Pancreas (tissue), 10 donors: ENCODE measurements at regions not wholly inside any gene's neighbourhood (a gene's known extent, or its start where the extent isn't known, plus 50 kb on each side); places are given as distances from the start of the nearest gene placed in this dataset.

ENCODE experiments used
- ATAC-seq, 4 donors: fragments of 200-7000 bp; cut with Tn5 transposase; one replicate each; pipeline versions ENCODE4 v1.8.0 to v1.9.1; 2020; ENCODE audit warnings: mild to moderate bottlenecking in 4 of 4, moderate library complexity in 4 of 4
- DNase-seq, 6 donors: peaks; one replicate each; pipeline ENCODE4 v3.0.0-alpha.2; 2020
- FAIRE-seq: peaks from 2 replicates; lab custom pipeline; 2012; peaks lifted over from hg19 to GRCh38; lab: Jason Lieb, UNC
- H3K27ac ChIP-seq, 4 donors: fragments of 200-600 bp; sonication (generic); 1 replicate in 3 of 4; 2 replicates in 1 of 4; pipeline versions ENCODE4 v1.5.0 to v1.8.0; 2020
- H3K27me3 ChIP-seq, 4 donors: fragments of 200-600 bp; one replicate each; pipeline ENCODE4 v1.8.0; 2021
- H3K36me3 ChIP-seq, 3 donors: fragments of 200-600 bp; sonication (generic) in 1 of 3; one replicate each; pipeline versions ENCODE4 v1.5.0 to v1.8.0; 2020 to 2021
- H3K4me1 ChIP-seq, 3 donors: fragments of 200-600 bp; one replicate each; pipeline ENCODE4 v1.8.0; 2021
- H3K4me3 ChIP-seq, 4 donors: fragments of 200-600 bp; sonication (generic) in 2 of 4; one replicate each; pipeline versions ENCODE4 v1.5.0 to v1.8.0; 2020 to 2021
- H3K9me3 ChIP-seq, 4 donors: fragments of 200-600 bp; one replicate each; pipeline ENCODE4 v1.8.0; 2021
- CTCF ChIP-seq, 4 donors: fragments of 200-600 bp; sonication (generic) in 3 of 4; IDR thresholded peaks; one replicate each; pipeline versions ENCODE4 v1.5.0 to v1.8.0; 2021; ENCODE audit warnings: antibody characterized with exemption in 4 of 4
- WGBS, 2 donors: extraction: QIAGEN DNeasy Blood & Tissue Kit; methylation state at CpG; one replicate each; pipeline ENCODE4 v1.1.7; 2013; 5-methylcytosine and 5-hydroxymethylcytosine counted together
- intact Hi-C, 3 donors: fragments of 100-400 bp; cut with DNase I; formaldehyde crosslinking; loops; one replicate each; pipeline versions ENCODE4 v1.11.1 to v1.14.2; 2022
- donor health status: healthy with polysubstance abuse.
- donor health status: DM: no; HTN: no; CAD: no; lungs with moderate emphysema.
- donor health status: DM: no; HTN: no; CAD: no.
- donor health status: control.
- donor health status: control.
- donor health status: Bipolar disorder and iron deficiency.
- donor health status: DM: yes; HTN: yes; CAD: no.
- donor health status: DM: no; HTN: no; CAD: no.
- donor health status: DM: no; HTN: no; CAD: no.
- donor health status: DM: yes; HTN: yes; CAD: no.

- TF ChIP-seq CTCF (IDR thresholded peaks at IDR 0.05), result no peak
- Histone ChIP-seq H3K27me3 (no peaks in the 10 kb centered on the region), H3K4me1 (peaks cover 0 to 4% (median 0%) of the 10 kb centered on the region in 3 donors), H3K9me3 (no peaks in the 10 kb centered on the region), H3K36me3 (no peaks in the 10 kb centered on the region), H3K27ac (no peak overlapping the region), H3K4me3 (no peak overlapping the region)
- no peak for ATAC-seq
- no peak for FAIRE-seq
- intact Hi-C loops, result no loop called here
- WGBS, 2 donors, result 74 to 78% methylated on average over 7 of the region's 7 CpGs
- DNase-seq, result no peak
Measured at GRCh38 chr12:126506426-126507182, 1441.4 kb downstream of the AACS start.

- Histone ChIP-seq H3K9me3 (no peaks in the 10 kb centered on the region), H3K27ac (no peak overlapping the region), H3K27me3 (no peaks in the 10 kb centered on the region), H3K4me3 (no peak overlapping the region), H3K4me1 (peaks cover 0 to 4% (median 0%) of the 10 kb centered on the region in 3 donors), H3K36me3 (no peaks in the 10 kb centered on the region)
- ATAC-seq (no peak), DNase-seq (no peak), FAIRE-seq (no peak)
- 73 to 80% methylated on average over 2 of the region's 2 CpGs for WGBS, 2 donors
- intact Hi-C loops, result no loop called here
- TF ChIP-seq CTCF (IDR thresholded peaks at IDR 0.05), result no peak
Measured at GRCh38 chr12:126507231-126507630, 1442.0 kb downstream of the AACS start.

GRCh38 chr12:126509572-126509971, 1444.3 kb downstream of the AACS start:
- WGBS, 2 donors, result 34 to 36% methylated on average over 4 of the region's 4 CpGs

GRCh38 chr12:126510630-126511029, 1445.4 kb downstream of the AACS start:
- Histone ChIP-seq H3K4me3 (no peak overlapping the region), H3K36me3 (no peaks in the 10 kb centered on the region), H3K27ac (no peak overlapping the region), H3K27me3 (no peaks in the 10 kb centered on the region), H3K4me1 (peaks cover 0 to 4% (median 0%) of the 10 kb centered on the region in 3 donors), H3K9me3 (no peaks in the 10 kb centered on the region)
- WGBS, 2 donors, result 85 to 90% methylated on average over 5 of the region's 5 CpGs
- intact Hi-C loops, result no loop called here
- TF ChIP-seq CTCF (IDR thresholded peaks at IDR 0.05), result no peak
- FAIRE-seq, result no peak
- DNase-seq, result no peak
- ATAC-seq, result no peak

More at GRCh38 chr12:126509572-126509971, 1444.3 kb downstream of the AACS start:
- H3K9me3 ChIP-seq, result no peaks in the 10 kb centered on the region
- DNase-seq (no peak), ATAC-seq (peak in 3 of 4 donors; percentile 29 to 79 (median 30)), FAIRE-seq (no peak)
- no peaks in the 10 kb centered on the region for H3K27me3 ChIP-seq
- TF ChIP-seq CTCF (IDR thresholded peaks at IDR 0.05), result no peak
- H3K4me1 ChIP-seq, result peaks cover 0 to 4% (median 0%) of the 10 kb centered on the region in 3 donors
- no peak overlapping the region for H3K27ac ChIP-seq
- no peaks in the 10 kb centered on the region for H3K36me3 ChIP-seq
- no peak overlapping the region for H3K4me3 ChIP-seq
- intact Hi-C loops, result no loop called here
